Esophagus squamous epithelium (tissue), 4 donors: ENCODE measurements at regions not wholly inside any gene's neighbourhood (a gene's known extent, or its start where the extent isn't known, plus 50 kb on each side); places are given as distances from the start of the nearest gene placed in this dataset.

ENCODE experiments used
- CTCF ChIP-seq, 6 experiments: fragments of 450-650 bp in 4 of 6; fragments of 200-600 bp in 2 of 6; sonication (generic) in 2 of 6; IDR thresholded peaks; one replicate each; pipeline ENCODE4 v1.5.1; 2016 to 2019; ENCODE audit warnings: antibody characterized with exemption in 6 of 6, mild to moderate bottlenecking in 4 of 6, moderate library complexity in 4 of 6
- POLR2A ChIP-seq, 4 donors: fragments of 450-650 bp; IDR thresholded peaks; one replicate each; pipeline ENCODE4 v1.6.1; 2017; ENCODE audit warnings: antibody characterized with exemption in 4 of 4, mild to moderate bottlenecking in 4 of 4, moderate library complexity in 3 of 4

GRCh38 chr1:221118176-221118937 is 239.1 kb downstream of the HLX start:
- TF ChIP-seq POLR2A (IDR thresholded peaks at IDR 0.05) (no peak), CTCF (IDR thresholded peaks at IDR 0.05) (no peak)
